Occipital lobe (tissue), 1 donor: ENCODE measurements at regions not wholly inside any gene's neighbourhood (a gene's known extent, or its start where the extent isn't known, plus 50 kb on each side); places are given as distances from the start of the nearest gene placed in this dataset.

Experiments
- DNase-seq: peaks from one replicate; lab custom pipeline; 2025; lab: John Stamatoyannopoulos, UW

DNA sequence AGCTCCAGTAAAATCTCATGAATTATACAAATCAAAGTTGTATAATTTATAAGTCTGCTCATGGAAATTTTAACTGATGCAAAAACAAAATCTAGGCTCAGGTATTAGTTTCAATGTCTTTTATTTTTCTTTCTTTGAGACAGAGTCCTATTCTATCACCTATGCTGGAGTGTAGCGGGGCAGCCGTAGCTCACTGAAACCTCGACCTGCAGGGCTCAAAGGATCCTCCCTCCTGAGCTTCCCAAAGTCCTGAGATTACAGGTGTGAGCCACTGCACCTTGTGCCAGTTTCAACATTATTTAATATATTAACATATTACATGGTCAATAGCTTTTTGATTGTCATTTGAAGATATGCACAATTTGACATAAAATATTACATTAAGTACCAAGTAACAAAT lies 678.7 kb downstream of the ARAP2 start:
- DNase-seq = no peak

DNA sequence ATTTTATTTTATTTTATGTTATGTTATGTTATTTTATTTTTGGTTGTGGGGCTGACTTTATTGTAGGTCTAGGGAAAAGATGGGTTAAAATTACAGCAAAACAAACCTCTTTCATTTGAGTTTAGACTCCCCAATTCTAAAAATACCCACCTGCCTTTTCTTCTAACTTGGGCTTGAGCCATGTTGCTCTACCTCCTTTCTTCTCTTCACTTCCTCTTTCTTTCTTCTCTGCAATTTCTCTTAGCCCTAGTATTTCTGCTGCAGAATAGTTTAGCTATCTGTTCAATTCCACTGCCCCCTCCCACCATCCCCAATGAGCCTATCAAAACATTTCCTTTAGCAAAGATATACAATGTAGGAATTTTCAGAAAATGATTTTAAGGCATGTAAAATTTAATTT lies 653.3 kb downstream of the ARAP2 start:
- DNase-seq = no peak

DNA sequence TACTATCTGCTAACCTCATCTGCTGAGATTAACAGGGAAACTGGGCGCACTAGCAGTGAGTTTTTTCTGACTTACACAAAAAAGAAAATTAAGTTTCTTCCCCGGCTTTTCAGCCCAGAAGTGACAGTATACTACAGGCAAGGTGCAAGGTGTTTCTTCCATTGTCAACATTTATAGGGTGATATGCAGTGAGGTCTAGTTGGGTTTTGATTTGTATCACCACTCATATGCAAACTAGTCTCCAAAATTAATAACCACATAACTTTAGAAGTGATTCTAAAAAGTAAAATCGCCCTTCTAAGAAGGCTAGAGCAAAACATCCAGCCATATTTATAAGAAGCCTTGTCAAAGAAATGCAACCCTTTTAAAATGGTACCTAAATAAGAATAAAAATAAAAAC lies 640.1 kb downstream of the ARAP2 start:
- DNase-seq = no peak

DNA sequence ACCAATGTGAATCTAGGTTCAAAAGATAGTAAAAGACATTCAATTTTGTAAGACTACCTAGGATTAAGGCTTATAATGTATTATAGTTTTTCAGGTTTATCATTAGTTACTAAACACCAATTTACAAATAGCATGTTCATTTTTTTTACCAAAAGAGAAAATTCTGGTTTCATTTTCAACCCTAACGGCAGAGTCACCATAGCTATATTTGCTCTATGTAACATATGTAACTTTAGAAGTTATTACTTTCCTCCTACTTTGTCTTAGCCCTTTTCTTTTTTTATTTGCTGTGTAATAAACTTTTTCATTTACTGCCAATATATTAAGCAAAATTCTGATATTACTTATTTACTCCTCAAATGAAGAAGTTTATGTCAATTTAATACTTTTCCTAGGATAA lies 639.6 kb downstream of the ARAP2 start:
- DNase-seq = no peak

DNA sequence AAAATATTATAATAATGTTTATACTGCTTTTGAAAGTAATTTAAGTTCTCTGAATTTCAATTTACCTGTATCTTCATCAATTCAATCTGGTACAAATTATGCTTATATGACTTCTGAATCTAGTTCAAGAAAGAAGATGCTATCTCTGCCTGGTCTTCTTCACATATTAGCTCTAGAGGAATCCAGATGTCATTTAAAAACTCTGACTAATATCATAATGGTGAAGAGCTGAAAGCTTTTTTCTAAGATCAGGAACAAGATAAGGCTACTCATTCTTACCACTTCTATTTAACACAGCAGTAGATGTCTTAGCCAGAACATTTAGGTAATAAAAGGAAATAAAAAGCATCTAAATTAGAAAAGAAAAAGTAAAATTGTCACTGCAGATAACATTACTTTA lies 636.1 kb downstream of the ARAP2 start:
- no peak for DNase-seq

DNA sequence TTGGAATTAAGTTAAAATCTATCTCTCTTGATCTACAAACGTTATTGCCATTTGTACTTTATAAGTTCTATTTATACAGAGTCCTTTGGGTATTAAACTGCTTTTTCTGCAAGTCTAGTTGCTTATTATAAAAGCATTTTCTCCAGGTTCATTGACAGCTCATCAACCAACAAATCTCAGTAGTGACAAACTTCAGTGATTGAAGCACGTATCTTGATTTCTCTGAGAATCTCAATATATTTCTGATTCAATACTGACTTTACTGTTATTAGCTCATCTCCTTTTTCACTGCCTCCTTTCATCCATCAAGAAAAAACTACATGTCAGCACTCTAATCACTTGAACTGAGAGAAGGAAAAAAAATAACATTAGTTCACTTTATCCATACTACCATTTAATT lies 630.2 kb downstream of the ARAP2 start:
- no peak for DNase-seq

DNA sequence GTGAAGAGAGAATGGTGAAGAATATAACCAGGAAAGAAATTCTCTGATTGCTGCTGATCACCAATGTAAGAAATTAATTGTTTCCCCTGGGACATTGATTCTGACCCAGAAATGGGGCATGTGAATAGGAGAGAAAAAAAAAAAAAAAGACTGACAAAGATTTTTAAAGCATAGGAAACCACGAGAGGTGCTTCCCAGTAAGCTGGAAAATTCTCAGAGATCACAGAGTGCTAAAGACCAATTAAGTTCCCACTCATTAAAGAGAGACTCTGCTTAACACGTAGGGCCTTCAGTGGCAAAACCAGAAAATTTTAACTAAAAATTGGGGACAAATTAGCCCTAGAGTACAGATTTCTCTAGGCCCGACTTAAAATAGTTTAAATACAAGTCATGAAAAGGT lies 604.4 kb downstream of the ARAP2 start:
- no peak for DNase-seq

DNA sequence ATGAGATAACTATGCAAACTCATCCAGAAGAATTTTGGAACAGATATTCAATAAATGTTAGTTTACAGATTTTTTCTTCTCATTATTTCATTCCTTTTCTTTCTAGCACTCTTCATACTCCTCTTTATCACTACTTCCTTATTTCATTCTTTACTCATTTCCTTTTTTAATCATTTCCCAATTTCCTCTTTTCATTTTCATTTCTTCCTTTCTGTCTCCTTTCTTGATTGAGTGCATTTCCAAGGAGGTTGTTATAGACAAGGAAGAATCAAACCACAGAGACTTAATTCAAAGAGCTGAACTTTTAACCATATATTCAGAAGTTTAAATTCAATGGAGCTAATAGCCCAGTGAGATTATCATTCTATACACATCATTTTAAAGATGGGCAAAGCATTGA lies 600.7 kb downstream of the ARAP2 start:
- no peak for DNase-seq

DNA sequence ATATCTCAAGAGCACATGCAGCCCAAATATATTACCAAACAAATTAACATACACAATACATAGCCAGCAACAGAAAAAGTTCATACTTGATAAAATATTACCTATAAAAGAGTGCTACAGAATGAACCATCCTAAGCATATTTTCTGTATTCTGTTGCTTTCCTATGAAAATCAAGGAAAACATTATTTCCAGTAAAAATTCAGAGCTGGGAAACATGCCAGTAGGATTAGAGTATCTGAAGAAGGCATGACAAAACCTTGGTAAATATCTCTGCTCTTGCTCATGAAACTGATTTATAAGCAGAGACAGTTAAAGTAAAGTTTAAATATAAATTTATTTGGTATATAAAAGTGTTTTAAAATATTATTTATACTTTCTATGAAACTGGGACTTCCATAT lies 599.7 kb downstream of the ARAP2 start:
- no peak for DNase-seq

DNA sequence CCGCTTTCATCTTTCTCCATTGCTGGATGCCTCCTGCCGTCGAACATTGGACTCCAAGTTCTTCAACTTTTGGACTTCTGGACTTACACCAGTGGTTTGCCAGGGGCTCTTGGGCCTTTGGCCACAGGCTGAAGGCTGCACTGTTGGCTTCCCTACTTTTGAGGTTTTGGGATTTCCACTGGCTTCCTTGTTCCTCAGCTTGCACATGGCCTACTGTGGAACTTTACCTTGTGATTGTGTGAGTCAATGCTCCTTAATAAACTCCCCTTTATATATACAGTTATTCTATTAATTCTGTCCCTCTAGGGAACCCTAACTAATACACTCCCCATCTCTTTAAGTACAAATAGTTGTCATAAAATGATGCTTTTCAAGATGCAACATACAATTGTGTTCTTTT lies 595.3 kb downstream of the ARAP2 start:
- DNase-seq = no peak

DNA sequence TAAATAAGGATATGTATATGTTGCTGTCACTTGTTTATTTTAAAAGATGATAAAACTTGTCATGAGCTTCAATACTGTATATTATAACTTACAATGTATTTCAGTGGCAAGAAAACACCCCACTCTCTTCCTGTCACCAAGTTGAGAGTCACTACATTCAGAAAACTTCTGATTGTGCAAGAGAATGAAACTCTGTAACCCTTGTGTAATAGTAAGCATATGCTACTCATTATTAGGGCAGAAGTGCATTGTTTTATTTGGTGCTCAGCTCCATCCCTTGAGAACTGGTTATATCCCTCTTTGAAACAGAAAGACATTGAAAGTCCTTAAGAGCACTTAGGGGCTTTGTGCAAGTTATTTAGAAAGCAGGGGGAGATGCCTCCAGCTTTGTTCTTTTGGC lies 594.5 kb downstream of the ARAP2 start:
- no peak for DNase-seq

DNA sequence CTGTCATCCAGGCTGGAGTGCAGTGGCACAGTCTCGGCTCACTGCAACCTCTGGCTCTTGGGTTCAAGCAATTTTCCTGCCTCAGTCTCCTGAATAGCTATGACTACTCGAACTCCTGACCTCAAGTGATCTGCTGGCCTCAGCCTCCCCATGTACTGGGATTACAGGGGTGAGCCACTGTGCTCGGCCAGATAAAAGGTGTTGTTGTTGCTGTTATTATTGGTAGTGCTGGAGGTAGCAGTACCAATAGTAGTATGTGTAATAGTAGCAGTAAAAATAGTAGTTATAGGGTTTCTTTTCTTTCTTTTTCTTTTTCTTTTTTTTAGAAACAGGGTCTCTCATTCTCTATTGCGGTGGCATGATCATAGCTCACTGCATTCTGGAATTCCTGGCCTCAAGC lies 592.1 kb downstream of the ARAP2 start:
- DNase-seq = no peak

DNA sequence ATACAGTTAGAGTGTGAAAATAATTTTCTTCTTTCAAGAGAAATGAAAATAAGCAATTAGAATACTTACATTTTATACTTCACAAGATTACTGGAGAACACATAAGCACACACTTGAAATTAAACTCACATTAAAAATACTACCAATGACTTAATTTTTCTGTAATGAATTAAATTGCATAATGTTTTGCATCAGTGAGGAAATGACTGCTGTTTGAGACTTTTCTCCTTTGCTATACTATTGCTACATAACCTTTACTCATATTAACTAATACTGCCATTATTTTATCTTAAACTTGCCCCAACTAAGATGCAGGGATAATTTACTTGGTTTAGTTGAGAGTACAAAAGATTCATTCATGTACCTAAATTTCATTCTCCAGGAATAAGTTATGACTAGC lies 590.9 kb downstream of the ARAP2 start:
- no peak for DNase-seq

DNA sequence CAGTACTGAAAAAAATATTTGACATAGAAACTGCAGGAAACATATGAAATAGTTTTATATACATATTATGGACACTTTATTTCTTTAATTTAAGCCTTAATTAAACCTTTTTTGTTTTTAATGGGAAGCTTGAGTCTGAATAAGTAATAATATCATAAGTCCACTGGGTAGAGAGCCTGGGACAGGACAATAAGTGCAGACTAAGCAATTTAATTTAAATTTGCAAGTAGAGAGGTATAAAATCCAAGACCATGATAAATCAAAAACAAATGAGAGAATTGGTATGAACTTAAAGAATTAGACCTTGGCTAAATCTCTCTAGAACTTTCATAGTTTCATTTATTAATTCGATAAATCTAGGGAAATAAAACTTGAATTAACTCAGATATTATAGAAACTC lies 571.2 kb downstream of the ARAP2 start:
- DNase-seq = no peak

DNA sequence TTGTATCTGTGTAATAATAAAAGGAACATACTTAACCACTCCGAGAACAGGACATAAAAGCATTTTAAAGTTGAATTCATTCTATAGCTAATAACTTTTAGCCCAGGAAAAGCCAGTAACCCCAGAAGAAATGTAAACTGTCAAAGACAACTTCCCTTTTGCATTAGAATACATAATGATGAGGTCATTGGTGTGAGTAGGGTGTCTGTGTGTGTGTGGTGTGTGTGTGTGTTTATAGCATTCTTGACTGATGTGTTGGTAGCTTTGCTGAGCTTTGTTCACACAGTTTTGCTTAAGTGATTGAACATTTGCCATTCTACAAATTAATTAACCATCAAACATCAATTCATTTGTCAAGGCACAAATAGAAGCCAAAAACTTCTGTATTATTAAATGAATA lies 559.6 kb downstream of the ARAP2 start:
- no peak for DNase-seq

DNA sequence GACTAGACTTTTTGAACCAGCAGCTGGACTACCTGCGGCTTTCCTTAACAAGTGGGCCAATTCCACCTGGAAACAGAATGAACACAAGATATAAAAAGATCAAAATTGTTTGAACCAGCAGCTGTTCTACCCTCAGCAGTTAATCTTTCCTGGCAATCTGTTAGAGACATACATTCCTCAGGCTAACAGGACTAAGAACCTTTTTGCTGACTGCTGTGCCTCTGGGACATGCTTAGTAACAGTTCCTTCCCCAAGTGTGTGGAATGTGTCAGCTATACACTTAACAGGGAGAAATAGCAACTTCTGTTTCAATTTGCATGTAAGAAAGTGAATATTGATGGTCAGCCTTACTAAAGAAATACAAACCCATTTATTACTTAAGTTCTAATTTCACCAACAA lies 554.4 kb downstream of the ARAP2 start:
- no peak for DNase-seq

DNA sequence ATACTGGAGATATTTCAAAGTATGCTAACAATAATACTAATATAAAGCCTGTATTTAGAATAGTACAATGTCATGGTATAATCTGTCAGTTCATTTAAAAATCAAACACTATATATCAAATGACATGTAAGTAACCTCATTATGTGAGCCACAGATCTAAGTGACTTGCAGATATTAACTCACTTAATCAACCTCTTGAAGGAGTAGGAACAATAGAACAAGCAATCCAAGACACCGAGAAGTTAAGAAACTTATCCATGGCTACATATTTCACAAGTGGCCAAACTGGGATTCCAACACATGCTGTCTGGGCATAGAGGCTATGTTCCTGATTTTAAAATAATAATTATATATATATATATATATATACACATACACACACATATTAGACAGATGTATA lies 554.0 kb downstream of the ARAP2 start:
- DNase-seq = no peak

DNA sequence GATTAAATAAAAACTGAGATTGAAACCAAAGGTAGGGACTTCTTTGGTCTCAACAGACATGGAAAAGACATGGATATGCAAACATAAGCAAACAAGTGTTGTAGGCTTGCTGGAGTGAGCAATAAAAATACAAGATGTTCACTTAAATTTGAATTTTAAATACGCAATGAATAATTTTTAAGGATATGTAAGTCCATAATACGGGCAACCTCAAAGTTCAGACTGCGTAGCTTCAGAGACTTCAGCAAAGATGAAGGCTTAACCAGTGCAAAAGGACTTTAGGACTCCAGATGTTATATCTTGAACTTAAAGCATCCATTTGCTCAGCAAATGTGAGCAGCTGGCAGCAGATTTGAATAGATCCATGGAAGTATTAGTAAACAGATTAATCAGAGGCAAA lies 549.3 kb downstream of the ARAP2 start:
- DNase-seq = no peak

DNA sequence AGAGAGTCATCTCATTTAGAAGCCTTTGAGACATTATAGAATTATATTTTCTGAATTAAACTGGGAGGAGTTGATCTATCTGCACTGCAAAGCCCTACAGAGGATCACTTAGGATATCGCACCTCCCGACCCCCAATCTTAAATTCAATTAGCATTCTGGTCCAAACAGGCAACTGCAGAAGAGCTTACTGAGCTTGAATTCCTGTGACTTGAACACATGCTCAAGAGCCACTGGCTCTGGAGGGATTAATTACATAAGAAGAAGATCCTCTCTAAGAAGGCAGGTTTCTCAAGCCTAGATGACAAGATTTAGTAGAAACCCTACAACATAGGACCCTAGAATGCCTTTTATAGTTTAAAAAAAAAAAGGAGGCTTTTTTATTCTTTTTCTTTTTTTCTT lies 548.9 kb downstream of the ARAP2 start:
- DNase-seq = no peak

DNA sequence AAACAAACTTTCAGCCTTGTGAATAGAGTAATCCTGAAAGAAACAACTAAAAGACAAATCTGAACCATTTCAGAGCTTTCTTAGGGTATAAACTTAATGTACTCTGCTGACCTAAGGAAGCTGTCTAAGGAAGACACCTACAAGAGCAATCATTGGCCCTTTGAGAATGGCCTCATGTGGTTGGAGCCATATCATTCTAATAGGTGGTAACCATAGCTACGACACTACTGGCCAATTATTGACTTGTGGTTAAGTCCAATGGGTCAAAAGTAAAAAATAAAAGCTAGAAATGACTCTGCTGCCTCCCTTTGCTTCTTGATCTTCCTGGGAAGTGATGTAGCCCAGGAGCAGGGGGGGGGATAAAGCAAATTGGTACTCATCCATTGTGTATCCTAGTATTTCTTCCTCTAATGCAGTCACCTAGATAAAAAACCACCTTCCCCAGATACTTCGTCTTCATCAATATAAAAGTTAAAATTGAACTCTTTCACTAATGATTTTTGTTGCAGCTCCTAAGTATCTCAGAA lies 547.0 kb downstream of the ARAP2 start:
- DNase-seq = no peak

DNA sequence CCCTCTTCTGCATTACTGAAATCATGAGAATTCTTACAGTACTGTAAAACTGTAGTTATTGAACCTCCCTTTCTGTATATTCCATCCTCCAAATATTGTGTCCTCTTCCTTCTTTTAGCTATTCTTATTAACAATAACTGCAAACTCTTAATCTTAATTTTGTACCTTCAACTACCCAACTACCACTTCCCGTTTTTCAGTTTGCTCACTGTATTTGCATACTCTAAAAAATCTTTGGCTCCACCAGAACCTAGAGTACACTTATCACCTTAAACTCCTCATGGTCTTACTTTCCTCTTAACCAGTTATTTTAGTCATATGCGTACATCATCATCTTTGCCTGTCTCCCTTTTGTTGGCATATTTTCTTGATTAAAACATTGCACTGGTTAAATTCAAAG lies 543.7 kb downstream of the ARAP2 start:
- no peak for DNase-seq

DNA sequence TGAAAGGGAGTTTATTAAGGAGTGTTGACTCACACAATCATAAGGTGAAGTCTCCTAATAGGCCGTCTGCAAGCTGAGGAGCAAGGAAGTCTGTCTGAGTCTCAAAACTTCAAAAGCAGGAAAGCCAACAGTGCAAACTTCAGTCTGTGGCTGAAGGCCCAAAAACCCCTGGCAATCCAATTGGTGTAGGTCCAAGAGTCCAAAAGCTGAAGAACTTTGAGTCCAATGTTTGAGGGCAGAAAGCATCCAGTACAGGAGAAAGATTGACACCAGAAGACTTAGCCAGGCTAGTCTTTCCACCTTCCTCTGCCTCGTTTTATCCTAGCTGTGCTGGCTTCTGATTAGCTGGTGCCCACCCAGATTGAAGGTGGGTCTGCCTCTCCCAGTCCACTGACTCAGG lies 535.2 kb downstream of the ARAP2 start:
- DNase-seq = no peak

DNA sequence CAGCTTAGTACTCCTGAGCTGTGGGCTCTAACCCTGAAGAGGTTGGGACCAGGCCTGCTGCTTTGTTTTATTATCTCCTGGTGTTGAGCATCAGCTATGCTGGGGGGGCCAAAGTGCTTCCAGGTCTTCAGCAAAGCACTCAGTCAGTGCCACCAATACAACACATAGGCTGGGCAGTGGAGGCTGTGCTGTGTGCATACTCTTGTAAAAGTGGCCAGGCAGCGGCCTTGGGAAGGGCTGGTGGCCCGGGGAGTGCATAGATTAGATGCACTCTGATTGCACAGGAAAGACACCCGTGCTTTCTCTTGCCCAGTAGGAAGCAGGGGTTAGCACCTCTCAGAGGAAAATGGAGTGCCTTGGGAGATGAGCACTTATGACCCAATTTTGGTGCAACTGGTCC lies 534.0 kb downstream of the ARAP2 start:
- no peak for DNase-seq

DNA sequence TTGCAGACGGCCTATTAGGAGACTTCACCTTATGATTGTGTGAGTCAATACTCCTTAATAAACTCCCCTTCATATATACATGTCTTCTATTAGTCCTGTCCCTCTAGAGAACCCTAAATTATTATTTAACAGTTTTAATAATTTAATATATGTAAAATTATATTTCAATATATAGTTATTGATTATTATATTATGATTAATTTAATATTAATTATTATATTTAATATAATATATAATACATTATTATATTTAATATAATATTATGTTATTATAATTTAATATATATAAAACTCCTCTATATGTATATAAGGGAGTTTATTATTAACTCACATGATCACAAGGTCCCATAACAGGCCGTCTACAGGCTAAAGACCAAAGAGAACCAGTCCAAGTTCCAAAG lies 533.2 kb downstream of the ARAP2 start:
- DNase-seq = no peak

DNA sequence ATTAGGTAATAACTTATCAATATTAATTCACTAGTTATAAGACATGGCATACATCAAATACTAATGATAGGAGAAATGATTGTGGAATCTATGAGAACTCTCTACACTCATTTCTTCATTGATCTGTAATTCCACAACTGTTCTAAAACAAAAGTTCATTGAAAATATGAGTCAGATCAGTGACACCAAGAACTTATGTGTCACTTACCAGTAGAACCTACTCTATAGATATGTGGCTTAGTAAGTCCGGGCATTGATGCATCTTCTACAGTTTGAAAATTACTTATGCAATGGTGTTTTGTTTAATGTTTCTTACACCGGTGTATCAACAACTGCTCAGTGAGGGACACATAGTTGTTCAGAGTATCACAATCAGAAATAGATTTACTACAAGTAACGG lies 520.3 kb downstream of the ARAP2 start:
- no peak for DNase-seq
